Suprapubic skin (tissue), 3 donors: ENCODE measurements at regions not wholly inside any gene's neighbourhood (a gene's known extent, or its start where the extent isn't known, plus 50 kb on each side); places are given as distances from the start of the nearest gene placed in this dataset.

Experiments used
- POLR2AphosphoS5 ChIP-seq, 3 donors: sonication (generic); formaldehyde crosslinking; IDR thresholded peaks; one replicate each; pipeline ENCODE4 v1.6.1; 2017; ENCODE audit warnings: antibody characterized with exemption in 3 of 3
- TF ChIP-seq, protein P1 (sequence below), 2 donors: fragments of 200-600 bp in 1 of 2; fragments of 450-650 bp in 1 of 2; sonication (generic) in 1 of 2; IDR thresholded peaks; one replicate each; pipeline ENCODE4 v1.5.1; 2016 to 2019; ENCODE audit warnings: antibody characterized with exemption in 2 of 2, mild to moderate bottlenecking in 1 of 2, moderate library complexity in 1 of 2

DNA sequence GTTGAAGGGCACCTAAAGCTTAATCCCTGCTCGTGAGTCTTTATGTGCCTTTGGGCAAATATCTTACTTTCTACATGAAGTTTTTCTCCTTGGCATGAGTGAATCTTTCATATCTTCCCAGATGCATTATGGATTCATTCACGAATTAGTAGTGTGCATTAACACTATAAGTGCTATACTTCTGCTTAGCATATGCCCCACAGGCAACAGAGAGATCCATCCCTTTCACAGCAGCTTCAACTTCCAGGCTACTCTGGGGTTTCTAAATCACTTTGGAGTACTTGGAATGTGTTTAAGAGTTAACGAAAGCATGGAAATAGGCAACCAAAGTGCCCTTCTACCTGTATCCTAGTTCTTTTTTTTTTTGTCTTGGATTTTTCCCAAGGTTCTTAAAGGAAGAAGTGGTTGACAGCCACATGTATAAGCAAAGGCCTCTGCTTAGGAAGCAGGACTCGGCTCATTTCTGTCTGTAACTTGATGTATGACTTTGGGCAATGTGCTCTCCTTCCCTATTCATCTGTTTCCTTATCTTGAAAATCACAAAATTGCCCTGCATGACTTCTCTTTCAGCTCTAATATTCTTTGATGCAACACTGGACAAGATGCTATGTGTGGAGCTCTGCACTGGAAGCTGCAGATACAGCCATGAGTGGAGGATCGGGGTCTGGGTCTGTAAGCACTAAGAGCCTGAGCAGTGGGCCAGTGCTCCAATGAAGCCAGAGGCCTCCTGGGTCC, 54.5 kb upstream of the ME3 start:
- no peak for TF ChIP-seq POLR2AphosphoS5 (IDR thresholded peaks at IDR 0.05)
- TF ChIP-seq, protein P1, sequence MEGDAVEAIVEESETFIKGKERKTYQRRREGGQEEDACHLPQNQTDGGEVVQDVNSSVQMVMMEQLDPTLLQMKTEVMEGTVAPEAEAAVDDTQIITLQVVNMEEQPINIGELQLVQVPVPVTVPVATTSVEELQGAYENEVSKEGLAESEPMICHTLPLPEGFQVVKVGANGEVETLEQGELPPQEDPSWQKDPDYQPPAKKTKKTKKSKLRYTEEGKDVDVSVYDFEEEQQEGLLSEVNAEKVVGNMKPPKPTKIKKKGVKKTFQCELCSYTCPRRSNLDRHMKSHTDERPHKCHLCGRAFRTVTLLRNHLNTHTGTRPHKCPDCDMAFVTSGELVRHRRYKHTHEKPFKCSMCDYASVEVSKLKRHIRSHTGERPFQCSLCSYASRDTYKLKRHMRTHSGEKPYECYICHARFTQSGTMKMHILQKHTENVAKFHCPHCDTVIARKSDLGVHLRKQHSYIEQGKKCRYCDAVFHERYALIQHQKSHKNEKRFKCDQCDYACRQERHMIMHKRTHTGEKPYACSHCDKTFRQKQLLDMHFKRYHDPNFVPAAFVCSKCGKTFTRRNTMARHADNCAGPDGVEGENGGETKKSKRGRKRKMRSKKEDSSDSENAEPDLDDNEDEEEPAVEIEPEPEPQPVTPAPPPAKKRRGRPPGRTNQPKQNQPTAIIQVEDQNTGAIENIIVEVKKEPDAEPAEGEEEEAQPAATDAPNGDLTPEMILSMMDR (IDR thresholded peaks at IDR 0.05) = no peak
